ENCODE measurements at regions not wholly inside any gene's neighbourhood (a gene's known extent, or its start where the extent isn't known, plus 50 kb on each side); places are given as distances from the start of the nearest gene placed in this dataset.

DNA sequence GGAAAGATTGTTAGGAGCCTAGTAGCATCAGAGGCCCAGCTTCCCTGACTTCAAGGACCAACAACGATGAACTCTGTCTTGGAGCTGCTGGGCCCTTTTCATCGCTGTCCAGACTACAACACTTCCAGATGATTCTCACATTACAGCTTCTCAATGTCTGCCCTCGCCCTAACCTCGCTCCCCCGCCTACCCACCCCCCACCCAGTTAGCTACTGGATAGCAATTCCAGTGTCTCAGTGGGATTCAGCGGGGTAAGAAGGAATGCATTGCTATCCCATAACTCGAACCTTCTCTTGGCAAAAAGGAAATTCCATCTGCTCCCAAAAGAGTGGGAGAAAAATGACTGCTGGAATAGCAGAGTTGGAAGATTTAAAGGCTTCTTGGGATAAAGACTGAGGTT, 65.0 kb downstream of the RPL37A start:
- Histone ChIP-seq H3K4me3 (no peak overlapping the region), H3K27me3 (no peaks in the 10 kb centered on the region), H3K9me3 (no peaks in the 10 kb centered on the region), H3K36me3 (no peaks in the 10 kb centered on the region), H3K27ac (peak overlapping the region in 3 of 4 donors; percentile 64 to 86 (median 85)), H3K4me1 (peaks cover 0 to 49% (median 18%) of the 10 kb centered on the region in 3 donors)
- 50% methylated on average over 1 of the region's 7 CpGs; no CpG with 5 or more reads in 1 of the 2 donors for WGBS, 2 donors (ENCODE audit: low coverage in 1 of 2)
- no peak for ATAC-seq
- TF ChIP-seq, protein P1, sequence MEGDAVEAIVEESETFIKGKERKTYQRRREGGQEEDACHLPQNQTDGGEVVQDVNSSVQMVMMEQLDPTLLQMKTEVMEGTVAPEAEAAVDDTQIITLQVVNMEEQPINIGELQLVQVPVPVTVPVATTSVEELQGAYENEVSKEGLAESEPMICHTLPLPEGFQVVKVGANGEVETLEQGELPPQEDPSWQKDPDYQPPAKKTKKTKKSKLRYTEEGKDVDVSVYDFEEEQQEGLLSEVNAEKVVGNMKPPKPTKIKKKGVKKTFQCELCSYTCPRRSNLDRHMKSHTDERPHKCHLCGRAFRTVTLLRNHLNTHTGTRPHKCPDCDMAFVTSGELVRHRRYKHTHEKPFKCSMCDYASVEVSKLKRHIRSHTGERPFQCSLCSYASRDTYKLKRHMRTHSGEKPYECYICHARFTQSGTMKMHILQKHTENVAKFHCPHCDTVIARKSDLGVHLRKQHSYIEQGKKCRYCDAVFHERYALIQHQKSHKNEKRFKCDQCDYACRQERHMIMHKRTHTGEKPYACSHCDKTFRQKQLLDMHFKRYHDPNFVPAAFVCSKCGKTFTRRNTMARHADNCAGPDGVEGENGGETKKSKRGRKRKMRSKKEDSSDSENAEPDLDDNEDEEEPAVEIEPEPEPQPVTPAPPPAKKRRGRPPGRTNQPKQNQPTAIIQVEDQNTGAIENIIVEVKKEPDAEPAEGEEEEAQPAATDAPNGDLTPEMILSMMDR (IDR thresholded peaks at IDR 0.05), result no peak
- TF ChIP-seq POLR2AphosphoS5 (IDR thresholded peaks at IDR 0.05), result no peak
- TF ChIP-seq POLR2A (IDR thresholded peaks at IDR 0.05), result no peak
- no peak for TF ChIP-seq EP300 (IDR thresholded peaks at IDR 0.05)

DNA sequence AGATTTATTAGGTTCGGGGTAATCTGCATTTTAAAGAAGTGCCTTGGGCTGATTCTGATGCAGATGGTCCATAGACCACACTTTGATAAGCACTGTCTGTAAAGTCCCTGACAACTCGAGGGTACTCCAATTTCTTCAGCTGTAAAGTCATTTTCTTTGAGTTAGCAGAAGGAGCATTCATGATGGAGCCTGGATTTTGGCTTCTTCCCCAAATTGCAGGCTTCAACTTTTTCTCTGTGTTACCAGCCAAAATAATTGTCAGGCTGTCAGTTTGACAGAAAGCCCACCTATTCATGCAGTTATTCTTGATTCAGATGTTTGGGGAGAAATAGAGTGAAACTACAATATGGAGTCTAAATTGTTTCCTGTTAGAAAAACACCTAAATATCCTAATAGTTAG, 66.0 kb downstream of the RPL37A start:
- no peak for ATAC-seq
- H3K4me3 ChIP-seq, result no peak overlapping the region
- no peaks in the 10 kb centered on the region for H3K36me3 ChIP-seq
- no peaks in the 10 kb centered on the region for H3K27me3 ChIP-seq
- TF ChIP-seq POLR2AphosphoS5 (IDR thresholded peaks at IDR 0.05) (no peak), POLR2A (IDR thresholded peaks at IDR 0.05) (no peak), EP300 (IDR thresholded peaks at IDR 0.05) (no peak)
- TF ChIP-seq, protein P1 (IDR thresholded peaks at IDR 0.05), result no peak
- WGBS, 2 donors (ENCODE audit: low coverage in 1 of 2), result 63% methylated on average over 1 of the region's 2 CpGs; no CpG with 5 or more reads in 1 of the 2 donors
- no peak overlapping the region for H3K27ac ChIP-seq
- H3K4me1 ChIP-seq, result peaks cover 0 to 55% (median 18%) of the 10 kb centered on the region in 3 donors
- H3K9me3 ChIP-seq, result no peaks in the 10 kb centered on the region

DNA sequence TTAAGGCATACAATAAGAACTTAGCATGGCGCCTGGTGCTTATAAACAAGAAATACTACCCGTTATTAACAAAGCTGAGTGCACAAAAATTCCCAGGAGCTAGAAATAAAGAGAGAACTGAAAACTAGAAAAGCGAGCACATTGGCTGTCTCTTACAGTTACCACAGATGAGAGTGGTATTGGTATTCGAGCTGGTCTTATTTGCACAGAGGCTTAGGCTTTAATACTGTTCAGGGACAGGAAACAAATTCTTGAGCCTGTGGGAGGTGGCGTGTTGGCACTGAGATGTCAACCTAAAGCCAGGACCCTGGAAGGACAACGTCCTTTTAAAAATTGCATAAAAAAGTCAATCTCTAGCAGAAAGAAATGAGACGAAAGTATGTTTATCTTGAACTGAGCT, 67.3 kb upstream of the IGFBP2 start:
- ATAC-seq, result no peak
- Histone ChIP-seq H3K4me1 (peaks cover 0 to 44% (median 11%) of the 10 kb centered on the region in 3 donors), H3K27ac (no peak overlapping the region), H3K4me3 (no peak overlapping the region), H3K27me3 (no peaks in the 10 kb centered on the region), H3K9me3 (no peaks in the 10 kb centered on the region), H3K36me3 (no peaks in the 10 kb centered on the region)
- TF ChIP-seq POLR2A (IDR thresholded peaks at IDR 0.05) (no peak), POLR2AphosphoS5 (IDR thresholded peaks at IDR 0.05) (no peak), EP300 (IDR thresholded peaks at IDR 0.05) (no peak)
- TF ChIP-seq, protein P1 (IDR thresholded peaks at IDR 0.05), result no peak
- WGBS, 2 donors (ENCODE audit: low coverage in 1 of 2), result 67 to 81% methylated on average over 7 of the region's 7 CpGs

DNA sequence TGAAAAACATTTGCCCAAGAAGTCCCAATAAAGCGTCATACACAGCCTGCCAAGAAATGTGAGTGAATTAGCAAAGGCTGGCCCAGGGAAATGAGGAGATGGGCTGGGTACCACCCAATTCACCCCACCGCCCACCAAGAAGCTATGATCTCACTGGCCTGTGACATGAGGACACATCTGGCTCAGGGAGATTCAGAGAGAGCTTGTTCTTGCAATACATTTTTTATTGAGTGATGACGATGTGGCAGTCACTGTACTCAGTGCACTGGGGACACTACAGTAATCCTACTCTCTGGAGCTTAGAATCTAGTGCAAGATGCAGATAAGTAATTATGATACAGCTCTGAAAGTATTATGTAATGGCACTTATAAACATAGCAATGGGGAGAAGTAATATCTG, 64.6 kb upstream of the IGFBP2 start:
- H3K4me1 ChIP-seq, result peaks cover 2 to 35% (median 9%) of the 10 kb centered on the region in 3 donors
- no peak for ATAC-seq
- no peak overlapping the region for H3K4me3 ChIP-seq
- peak overlapping the region in 3 of 4 donors; percentile 23 to 55 (median 52) for H3K27ac ChIP-seq
- WGBS, 2 donors (ENCODE audit: low coverage in 1 of 2), result 67 to 85% methylated on average over 2 to 3 of the region's 3 CpGs
- TF ChIP-seq POLR2A (IDR thresholded peaks at IDR 0.05), result no peak
- no peak for TF ChIP-seq EP300 (IDR thresholded peaks at IDR 0.05)
- no peak for TF ChIP-seq POLR2AphosphoS5 (IDR thresholded peaks at IDR 0.05)
- TF ChIP-seq, protein P1 (IDR thresholded peaks at IDR 0.05), result no peak
- H3K9me3 ChIP-seq, result no peaks in the 10 kb centered on the region
- H3K36me3 ChIP-seq, result no peaks in the 10 kb centered on the region
- H3K27me3 ChIP-seq, result no peaks in the 10 kb centered on the region

DNA sequence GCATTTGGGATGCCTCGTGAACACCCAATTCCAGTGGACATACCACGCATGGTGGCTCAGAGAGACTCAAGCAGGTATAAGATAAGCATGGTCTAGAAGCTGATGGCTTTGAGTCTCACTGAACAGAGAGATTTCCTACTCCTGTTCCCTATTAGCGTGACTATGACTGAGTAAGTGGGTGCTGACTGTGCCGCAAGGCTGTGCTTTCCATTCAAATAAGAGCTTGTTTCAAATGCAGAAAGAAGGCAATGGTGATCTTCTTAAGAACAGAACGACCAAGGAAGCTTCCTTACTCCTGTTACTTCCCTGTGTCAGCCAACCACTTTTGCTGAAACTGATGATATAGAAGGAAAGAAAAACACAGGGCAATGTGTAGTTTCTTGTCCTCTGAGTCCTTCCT, 63.5 kb upstream of the IGFBP2 start:
- H3K9me3 ChIP-seq, result no peaks in the 10 kb centered on the region
- H3K4me1 ChIP-seq, result peaks cover 3 to 47% (median 13%) of the 10 kb centered on the region in 3 donors
- no peaks in the 10 kb centered on the region for H3K36me3 ChIP-seq
- peak overlapping the region in 3 of 4 donors; percentile 29 to 55 (median 52) for H3K27ac ChIP-seq
- no peak for ATAC-seq
- H3K4me3 ChIP-seq, result no peak overlapping the region
- 87 to 100% methylated on average over 3 of the region's 5 CpGs for WGBS, 2 donors (ENCODE audit: low coverage in 1 of 2)
- TF ChIP-seq EP300 (IDR thresholded peaks at IDR 0.05) (no peak), POLR2A (IDR thresholded peaks at IDR 0.05) (no peak)
- no peaks in the 10 kb centered on the region for H3K27me3 ChIP-seq

All from gastroesophageal sphincter (tissue), 4 donors.